ENCODE measurements at regions not wholly inside any gene's neighbourhood (a gene's known extent, or its start where the extent isn't known, plus 50 kb on each side); places are given as distances from the start of the nearest gene placed in this dataset.

DNA sequence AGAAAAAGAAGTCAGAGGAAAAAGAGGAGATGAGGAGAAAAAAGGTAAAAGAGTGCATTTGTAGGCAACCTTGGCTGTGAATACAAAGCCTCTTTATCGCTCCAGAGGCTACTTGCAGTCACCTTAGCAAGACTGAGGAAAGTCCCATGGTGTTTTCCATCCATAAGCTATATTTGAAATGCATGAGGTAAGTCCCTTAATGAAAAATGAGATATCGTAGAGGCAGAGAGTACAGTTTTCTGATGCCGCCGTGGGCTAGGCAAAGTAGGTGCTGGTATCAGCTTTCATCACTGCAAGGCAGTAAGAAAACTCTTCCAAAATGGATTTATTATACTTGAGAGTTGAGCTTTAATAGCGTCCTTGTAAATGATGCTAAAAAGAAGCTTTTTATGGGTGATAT, 186.8 kb downstream of the ASCL1 start:
- TF ChIP-seq MYC (IDR thresholded peaks at IDR 0.05; ENCODE audit: low read depth, low read length) (no peak), POLR2A (IDR thresholded peaks at IDR 0.05; ENCODE audit: extremely low read depth, insufficient read length) (no peak)
- TF ChIP-seq, protein P1, sequence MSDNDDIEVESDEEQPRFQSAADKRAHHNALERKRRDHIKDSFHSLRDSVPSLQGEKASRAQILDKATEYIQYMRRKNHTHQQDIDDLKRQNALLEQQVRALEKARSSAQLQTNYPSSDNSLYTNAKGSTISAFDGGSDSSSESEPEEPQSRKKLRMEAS (IDR thresholded peaks at IDR 0.05; ENCODE audit: low read depth, low read length), result no peak
- TF ChIP-seq, protein P2, sequence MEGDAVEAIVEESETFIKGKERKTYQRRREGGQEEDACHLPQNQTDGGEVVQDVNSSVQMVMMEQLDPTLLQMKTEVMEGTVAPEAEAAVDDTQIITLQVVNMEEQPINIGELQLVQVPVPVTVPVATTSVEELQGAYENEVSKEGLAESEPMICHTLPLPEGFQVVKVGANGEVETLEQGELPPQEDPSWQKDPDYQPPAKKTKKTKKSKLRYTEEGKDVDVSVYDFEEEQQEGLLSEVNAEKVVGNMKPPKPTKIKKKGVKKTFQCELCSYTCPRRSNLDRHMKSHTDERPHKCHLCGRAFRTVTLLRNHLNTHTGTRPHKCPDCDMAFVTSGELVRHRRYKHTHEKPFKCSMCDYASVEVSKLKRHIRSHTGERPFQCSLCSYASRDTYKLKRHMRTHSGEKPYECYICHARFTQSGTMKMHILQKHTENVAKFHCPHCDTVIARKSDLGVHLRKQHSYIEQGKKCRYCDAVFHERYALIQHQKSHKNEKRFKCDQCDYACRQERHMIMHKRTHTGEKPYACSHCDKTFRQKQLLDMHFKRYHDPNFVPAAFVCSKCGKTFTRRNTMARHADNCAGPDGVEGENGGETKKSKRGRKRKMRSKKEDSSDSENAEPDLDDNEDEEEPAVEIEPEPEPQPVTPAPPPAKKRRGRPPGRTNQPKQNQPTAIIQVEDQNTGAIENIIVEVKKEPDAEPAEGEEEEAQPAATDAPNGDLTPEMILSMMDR (IDR thresholded peaks at IDR 0.05; ENCODE audit: low read depth, low read length), result no peak
- no peak overlapping the region for H3K4me3 ChIP-seq (ENCODE audit: low read depth, low read length)
- DNase-seq (ENCODE audit: low read depth), result no peak

DNA sequence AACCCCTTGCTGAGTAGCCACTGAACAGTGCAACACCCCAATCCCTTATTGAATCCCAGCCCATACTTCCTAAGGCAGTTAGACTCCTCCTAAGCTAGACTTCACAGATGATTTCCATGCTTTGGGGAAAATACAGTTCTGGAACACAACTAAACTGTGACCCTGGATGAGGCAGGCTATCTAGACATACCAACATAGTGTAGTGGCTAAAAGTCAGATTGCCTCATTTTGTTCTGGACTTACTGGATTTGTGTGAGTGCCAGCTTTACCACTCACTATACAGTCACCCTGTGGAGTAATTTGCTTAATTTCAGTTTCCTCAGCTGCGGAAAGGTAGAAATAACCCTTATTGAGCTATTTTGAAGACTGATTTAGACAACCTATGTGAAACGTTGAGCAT, 203.1 kb downstream of the ASCL1 start:
- no peak overlapping the region for H3K4me3 ChIP-seq (ENCODE audit: low read depth, low read length)
- TF ChIP-seq, protein P1 (IDR thresholded peaks at IDR 0.05; ENCODE audit: low read depth, low read length), result no peak
- TF ChIP-seq MYC (IDR thresholded peaks at IDR 0.05; ENCODE audit: low read depth, low read length), result no peak
- DNase-seq (ENCODE audit: low read depth), result no peak

DNA sequence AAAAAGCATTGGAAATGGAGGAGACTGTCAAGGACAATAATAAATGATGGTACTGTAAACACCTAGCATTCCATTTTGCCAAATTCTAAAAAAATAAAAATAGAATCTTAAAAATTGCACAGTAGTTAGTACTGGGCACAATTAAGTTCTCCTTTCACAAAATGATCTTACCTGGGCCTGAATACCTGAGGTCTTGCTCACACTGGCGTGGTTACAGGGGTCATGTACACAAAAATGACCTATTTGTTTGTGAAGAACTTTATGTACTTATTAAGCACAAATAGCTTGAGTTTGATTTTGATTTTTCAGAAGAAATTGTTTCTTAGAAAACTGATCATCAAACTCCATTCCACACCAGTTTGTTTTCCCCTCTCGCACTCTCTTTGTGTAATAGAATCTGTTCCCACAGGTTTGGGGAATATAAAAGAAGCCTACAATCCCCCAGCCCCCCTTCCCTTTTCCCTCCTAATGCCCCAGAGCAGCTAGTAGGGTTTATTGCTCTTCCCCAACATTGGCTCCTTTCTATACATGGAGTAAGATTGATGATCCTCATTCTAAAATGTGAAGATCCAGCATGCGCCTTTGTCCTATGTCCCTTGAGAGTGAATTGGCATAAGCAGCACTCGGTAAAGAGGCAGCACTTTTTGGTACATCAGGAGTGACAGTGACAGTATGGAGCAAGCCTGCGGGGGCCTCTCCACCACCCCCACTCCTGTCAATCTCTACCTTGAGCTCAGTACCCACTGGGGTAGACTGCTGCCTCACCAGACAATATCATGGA, 204.3 kb downstream of the ASCL1 start:
- TF ChIP-seq, protein P1 (IDR thresholded peaks at IDR 0.05; ENCODE audit: low read depth, low read length), result no peak
- TF ChIP-seq MYC (IDR thresholded peaks at IDR 0.05; ENCODE audit: low read depth, low read length) (no peak), POLR2A (IDR thresholded peaks at IDR 0.05; ENCODE audit: extremely low read depth, insufficient read length) (no peak)
- TF ChIP-seq, protein P2 (IDR thresholded peaks at IDR 0.05; ENCODE audit: low read depth, low read length), result no peak
- no peak for DNase-seq (ENCODE audit: low read depth)
- no peak overlapping the region for H3K4me3 ChIP-seq (ENCODE audit: low read depth, low read length)

DNA sequence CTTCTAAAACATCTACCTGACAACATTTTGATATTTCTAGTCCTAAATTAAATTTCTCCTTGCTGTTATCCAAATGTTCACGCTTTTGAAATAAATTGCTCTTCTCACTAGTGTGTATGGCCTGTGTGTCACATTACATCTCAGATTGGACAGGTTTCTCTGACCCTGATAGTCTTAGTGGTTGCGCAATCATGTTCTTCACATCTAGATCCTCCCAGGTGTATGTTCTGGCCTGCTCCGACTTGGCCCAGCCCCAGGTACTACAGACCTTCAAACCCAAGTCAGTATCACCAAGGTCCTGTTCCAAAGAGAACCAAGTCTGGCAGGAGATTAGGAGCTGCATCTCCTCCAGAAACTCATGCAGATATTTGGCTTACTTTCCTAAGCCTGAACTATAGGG, 209.5 kb downstream of the ASCL1 start:
- H3K4me3 ChIP-seq (ENCODE audit: low read depth, low read length), result no peak overlapping the region
- TF ChIP-seq, protein P1 (IDR thresholded peaks at IDR 0.05; ENCODE audit: low read depth, low read length), result no peak
- TF ChIP-seq, protein P2 (IDR thresholded peaks at IDR 0.05; ENCODE audit: low read depth, low read length), result no peak
- no peak for TF ChIP-seq POLR2A (IDR thresholded peaks at IDR 0.05; ENCODE audit: extremely low read depth, insufficient read length)
- TF ChIP-seq MYC (IDR thresholded peaks at IDR 0.05; ENCODE audit: low read depth, low read length), result no peak
- no peak for DNase-seq (ENCODE audit: low read depth)

DNA sequence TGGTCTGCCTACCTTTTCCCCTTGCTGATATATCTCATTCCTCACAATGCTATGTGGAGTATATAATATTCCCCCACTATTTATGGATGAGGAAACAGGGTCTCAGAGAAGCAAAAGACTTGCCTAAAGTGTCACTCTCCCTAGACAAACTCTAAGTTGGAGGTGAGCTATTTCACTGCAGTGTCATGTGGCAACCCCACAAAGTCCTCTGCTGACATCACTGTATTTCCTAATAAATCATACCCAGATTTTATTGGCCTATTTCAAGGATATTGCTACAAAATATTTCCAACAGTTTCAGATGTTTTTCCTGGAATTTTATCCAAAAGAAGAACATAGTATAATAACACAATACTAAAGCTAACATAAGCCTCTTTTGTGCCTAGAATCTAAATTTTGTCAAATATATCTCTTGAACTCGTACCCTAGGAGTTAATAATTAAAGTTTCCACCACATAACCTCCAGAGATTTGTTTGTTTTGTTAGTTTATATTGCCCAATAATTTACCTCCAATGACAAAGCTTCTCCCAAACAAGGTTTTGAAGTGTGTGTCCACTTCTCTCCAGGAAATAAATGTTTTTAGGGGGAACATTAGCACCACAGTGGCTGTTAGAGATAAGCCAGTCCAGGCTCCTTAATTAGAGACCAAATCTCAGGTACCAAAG, 215.1 kb downstream of the ASCL1 start:
- TF ChIP-seq, protein P1 (IDR thresholded peaks at IDR 0.05; ENCODE audit: low read depth, low read length), result no peak
- no peak for TF ChIP-seq POLR2A (IDR thresholded peaks at IDR 0.05; ENCODE audit: extremely low read depth, insufficient read length)
- TF ChIP-seq MYC (IDR thresholded peaks at IDR 0.05; ENCODE audit: low read depth, low read length), result no peak
- TF ChIP-seq, protein P2 (IDR thresholded peaks at IDR 0.05; ENCODE audit: low read depth, low read length), result no peak
- DNase-seq (ENCODE audit: low read depth), result no peak
- H3K4me3 ChIP-seq (ENCODE audit: low read depth, low read length), result no peak overlapping the region

DNA sequence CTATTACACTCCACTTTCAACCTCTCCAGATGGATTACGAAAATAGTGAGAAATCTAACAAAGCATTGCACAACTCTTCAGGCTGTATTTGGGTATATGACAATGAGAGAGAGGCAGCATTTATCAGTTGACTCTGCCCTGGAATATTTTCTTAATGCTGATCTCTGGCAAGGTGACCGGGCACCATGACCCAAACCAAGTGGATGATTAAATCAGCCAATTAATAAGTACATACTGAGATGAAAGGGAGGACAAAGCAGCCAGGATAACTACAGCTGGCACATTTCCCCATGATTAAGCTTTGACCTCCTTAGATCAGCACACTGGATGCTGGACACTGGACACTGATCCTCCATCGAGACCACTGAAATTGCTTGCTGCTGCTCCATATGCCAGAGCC, 218.2 kb downstream of the ASCL1 start:
- TF ChIP-seq, protein P2 (IDR thresholded peaks at IDR 0.05; ENCODE audit: low read depth, low read length), result no peak
- TF ChIP-seq MYC (IDR thresholded peaks at IDR 0.05; ENCODE audit: low read depth, low read length) (no peak), POLR2A (IDR thresholded peaks at IDR 0.05; ENCODE audit: extremely low read depth, insufficient read length) (no peak)
- TF ChIP-seq, protein P1 (IDR thresholded peaks at IDR 0.05; ENCODE audit: low read depth, low read length), result no peak
- no peak overlapping the region for H3K4me3 ChIP-seq (ENCODE audit: low read depth, low read length)
- no peak for DNase-seq (ENCODE audit: low read depth)

All from NB4 (cell line).